ENCODE measurements at regions not wholly inside any gene's neighbourhood (a gene's known extent, or its start where the extent isn't known, plus 50 kb on each side); places are given as distances from the start of the nearest gene placed in this dataset.

GRCh38 chr6:71126506-71126905, 162.1 kb upstream of the OGFRL1 start:
- DNase-seq, result no peak

DNA sequence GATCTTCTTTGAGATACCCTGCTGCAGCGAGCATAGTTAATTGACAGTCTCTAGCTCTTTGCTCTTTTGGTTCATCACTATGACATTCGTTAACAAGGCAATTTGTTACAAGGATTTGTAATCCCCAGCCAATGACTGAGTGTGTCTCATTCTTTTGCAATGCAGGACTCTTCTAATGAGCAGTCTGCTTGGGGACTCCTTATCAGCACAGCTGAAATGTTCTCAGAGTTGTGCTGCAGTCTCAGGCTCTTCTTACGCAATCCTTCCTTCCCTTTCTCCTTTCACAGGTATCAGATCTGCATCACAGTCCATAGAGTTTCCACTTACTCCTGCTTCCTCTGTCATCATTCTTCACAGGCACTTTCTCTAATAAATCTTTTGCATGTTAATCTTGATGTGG, 161.2 kb upstream of the OGFRL1 start:
- no peak for DNase-seq

DNA sequence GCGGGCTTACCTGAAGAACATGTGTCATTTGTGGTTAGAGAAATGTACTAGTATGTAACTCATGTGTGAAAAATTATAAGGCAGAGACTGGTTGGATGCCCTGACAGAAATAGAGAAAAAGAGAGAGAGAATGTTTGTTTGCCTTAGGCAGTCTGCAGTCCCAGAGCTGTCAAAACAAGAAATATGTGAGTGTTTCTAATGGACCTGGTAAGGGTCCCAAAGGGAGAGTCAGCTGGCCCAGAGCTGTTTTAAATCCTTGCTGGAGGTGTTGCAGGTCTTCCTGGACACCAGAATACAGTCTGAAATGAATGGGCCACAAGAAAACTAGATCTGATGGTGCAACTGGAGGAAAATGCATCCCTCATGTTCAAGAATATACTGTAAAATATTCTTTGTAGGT, 158.3 kb upstream of the OGFRL1 start:
- DNase-seq, result no peak

DNA sequence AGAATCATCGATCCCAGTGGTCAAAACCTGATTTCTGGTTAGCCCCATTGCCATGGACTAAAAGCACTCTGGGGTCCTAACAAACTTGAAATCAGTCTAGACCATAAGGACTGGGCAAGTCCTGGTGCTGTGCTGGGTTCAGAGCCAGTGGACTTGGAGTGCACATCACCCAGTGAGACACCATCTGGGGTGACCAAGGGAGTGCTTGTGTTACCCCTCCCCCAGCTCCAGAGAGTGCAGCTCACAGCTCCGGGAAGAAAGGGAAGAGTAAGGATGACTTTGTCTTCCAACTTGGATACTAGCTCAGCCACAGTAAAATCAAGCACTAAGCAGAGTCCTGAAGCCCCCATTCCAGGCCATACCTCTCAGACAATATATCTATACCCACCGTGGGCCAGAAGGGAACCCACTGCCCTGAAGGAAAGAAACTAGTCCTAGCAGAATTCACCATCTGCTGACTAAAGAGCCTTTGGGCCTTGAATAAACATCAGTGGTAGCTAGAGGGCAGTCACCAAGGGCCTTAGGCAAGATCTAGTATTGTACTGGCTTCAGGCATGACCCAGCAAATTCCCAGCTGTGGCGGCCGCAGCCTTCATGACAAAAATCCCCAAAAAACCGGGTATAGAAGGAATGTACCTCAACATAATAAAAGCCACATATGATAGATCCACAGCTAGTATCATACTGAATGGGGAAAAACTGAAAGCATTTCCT, 153.5 kb upstream of the OGFRL1 start:
- DNase-seq, result no peak

DNA sequence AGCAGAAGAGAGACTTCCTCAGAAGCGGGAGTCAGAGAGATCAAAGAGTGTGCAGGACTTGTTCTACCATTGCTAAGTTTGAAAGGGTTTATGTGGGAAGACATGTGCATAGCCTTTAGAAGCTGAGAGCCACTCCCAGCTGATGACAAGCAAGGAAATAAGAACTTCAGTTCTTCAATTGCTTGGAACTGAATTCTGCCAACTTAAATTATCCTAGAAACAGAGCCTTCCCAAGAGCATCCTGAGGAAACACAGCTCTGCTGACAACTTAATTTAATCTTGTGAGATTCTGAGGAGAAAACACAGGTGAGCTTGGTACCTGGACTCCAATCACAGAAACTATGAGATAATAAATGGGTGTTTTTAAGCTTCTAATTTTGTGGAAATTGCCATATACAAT, 150.6 kb upstream of the OGFRL1 start:
- DNase-seq, result no peak

DNA sequence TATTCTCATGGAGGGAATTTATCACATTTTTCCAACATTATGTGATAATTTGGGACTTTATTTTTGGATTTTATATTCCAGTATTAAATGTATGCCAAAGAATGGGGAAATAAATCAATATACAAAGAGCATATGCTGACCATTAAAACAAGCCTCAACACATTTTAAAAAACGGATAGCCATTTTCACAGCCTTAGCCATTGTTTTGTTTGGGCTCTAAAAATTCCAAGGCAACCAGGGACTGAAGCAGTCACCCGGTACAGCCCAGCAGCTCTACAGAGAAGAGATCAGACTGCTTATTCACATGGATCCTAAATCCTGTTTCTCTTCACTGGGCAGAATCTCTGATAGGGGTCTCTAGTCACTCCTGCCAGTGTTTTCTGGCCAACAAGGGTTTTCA, 150.2 kb upstream of the OGFRL1 start:
- no peak for DNase-seq

DNA sequence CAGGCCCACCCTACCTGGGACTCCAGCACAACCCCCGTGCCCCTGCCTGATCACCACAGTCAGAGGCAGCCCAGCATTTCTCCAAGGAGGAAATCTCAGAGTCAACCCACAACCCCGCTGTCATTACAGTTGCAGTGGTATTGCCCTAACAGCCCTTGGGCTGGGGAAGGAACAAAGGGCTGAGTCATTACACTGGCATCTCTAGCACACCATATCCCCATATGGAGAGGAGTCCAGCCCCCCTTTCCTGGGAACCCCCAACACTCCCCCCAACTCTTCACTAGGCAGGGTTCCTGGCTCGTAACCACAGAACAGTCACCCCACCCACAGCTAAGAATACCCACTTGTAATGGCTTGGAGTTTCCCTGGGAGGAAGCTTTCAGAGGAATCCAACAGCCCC, 149.4 kb upstream of the OGFRL1 start:
- no peak for DNase-seq

GRCh38 chr6:71153755-71154325, 134.8 kb upstream of the OGFRL1 start:
- no peak for DNase-seq

DNA sequence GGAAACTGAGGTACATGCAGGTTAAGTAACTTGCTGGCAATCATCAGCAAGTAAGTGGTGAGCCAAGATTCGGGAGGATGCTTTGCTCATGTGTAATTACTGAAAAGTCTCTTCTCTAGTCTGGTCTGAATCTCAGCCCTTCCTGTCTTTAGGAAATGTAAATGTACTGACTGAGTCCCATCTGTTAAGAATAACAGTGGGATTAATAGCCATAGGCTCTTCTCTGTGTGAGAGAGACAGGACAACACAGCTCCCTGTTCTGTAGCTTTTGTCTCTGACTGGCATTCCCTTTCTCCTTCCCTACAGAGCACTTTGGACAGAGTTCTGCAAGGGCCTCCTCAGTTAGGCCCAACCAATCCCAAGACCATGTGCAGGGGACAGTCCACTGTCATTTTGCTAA, 131.3 kb upstream of the OGFRL1 start:
- no peak for DNase-seq

DNA sequence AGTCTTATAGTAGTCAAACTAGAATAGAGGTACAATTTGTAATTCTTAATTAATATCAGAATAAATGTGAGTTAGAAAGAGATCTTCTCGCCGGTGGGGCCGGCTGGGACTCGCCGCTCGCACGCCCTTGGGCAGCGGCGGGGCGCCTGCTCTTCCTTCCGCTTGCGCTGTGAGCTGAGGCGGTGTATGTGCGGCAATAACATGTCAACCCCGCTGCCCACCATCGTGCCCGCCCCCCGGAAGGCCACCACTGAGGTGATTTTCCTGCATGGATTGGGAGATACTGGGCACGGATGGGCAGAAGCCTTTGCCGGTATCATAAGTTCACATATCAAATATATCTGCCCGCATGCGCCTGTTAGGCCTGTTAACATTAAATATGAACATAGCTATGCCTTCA, 123.7 kb upstream of the OGFRL1 start:
- DNase-seq, result no peak

- DNase-seq, result no peak
Observed at GRCh38 chr6:71168233-71168765, 120.3 kb upstream of the OGFRL1 start.

DNA sequence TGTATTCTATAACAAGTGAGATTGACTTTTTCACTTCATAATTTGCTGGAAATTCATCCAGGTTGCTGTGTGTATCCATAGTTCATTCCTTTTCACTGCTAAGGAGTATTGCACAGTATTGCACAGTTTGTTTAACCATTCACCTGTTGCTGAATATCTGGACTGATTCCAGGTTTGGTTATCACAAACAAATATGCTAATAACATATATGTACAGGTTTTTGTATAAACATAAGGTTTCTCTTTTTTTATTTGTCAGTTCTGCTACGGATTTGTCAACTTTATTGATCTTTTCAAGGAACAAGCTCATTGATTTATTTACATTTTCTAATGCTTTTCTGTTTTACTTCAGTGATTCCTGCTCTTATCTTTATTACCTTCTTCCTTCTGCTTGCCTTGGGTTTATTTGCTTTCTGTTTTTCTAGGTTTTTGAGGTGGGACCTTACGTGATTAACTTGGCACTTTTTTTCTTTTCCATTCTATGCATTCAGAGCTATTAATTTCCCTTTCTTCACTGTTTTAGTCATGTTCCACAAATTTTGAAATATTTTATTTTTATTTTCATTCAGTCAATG, 117.0 kb upstream of the OGFRL1 start:
- DNase-seq, result no peak

DNA sequence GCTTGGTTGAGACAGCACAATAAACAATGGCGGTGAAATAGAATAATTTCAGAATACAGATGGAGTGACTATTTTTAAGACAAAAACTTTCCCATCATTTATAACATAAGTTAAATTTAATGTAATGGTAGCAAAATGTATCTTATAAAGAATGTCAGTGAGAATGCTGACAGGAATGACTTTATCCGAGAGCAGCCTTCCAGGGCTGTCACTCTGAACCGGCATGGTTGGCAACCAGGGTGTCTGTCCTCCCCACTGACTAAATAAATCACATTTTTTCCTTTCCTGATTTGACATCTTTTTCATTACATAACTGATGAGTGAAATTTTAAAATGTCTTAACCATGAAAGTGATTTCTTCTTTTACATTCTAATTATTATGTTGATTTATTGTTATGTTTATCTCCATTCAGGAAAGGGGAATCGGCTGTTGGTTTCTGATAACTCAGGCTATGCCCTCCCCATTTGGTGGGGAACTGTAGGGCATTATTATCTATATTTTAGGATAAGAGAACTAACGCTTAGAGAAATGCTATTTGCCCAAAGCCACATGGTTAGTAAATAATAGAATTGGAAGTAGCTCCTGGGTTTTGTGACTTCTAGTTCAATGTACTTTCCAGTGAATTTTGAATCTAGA, 109.2 kb upstream of the OGFRL1 start:
- no peak for DNase-seq

DNA sequence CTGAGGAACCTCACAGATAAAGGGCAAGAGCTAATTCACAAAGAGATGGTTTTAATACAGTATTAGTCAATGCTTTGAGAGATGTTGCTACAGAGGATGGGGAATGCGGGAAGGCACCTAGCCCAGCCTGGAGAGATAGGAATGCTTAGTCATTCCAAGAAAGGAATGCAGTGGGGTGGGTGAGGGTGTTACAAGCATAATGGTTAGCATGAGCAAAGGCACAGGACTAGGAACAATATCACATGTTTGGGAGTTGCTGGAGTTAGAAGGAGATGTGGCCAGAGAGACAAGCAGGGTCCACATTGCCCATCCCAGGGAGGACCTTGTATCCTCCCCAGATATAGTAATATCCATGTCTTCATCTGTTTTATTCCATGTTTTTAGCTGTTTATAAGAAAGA, 107.0 kb upstream of the OGFRL1 start:
- DNase-seq, result no peak

- DNase-seq, result no peak
Observed at GRCh38 chr6:71187141-71187540, 101.5 kb upstream of the OGFRL1 start.

- DNase-seq, result no peak
Observed at GRCh38 chr6:71190809-71191208, 97.8 kb upstream of the OGFRL1 start.

DNA sequence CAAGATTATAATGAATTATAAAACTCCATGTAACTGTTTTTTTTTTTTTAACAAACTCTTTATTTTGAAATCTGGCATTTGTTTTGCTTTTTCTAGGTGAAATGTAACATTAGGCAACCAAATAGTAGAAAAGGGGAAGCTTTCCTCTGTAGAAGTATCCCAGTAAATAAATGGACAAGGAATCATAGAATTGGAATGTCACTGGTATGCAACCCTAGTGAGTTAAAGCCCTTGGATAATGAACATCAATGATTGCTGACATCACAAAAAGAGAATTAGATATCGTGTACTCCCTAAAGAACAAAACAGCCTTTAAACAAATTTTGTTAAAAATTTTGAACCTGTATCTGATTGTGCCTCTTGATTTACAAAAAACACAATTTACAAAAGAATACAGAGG, 93.9 kb upstream of the OGFRL1 start:
- no peak for DNase-seq

DNA sequence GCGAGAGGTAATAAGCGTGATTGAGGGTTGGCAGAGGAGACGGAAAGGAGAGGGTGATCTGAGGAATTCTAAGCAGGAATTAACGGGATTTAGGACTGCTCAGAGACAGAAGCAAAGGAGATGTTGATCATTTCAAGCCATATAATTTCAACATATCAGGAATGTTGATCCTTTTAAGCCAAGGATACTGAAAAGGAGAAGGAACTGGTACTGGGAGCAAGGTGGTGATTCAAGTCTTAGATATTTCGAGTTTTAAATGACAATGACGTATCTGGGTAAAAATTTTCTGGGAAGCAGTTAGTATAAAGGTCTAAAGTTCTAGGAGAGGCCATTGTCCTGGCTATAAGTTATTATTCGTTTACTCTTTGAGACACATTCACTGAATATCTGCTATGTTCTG, 91.3 kb upstream of the OGFRL1 start:
- no peak for DNase-seq

- DNase-seq, result peak; percentile 41
Observed at GRCh38 chr6:71197780-71198179, 90.8 kb upstream of the OGFRL1 start.

- no peak for DNase-seq
Observed at GRCh38 chr6:71198908-71199307, 89.7 kb upstream of the OGFRL1 start.

DNA sequence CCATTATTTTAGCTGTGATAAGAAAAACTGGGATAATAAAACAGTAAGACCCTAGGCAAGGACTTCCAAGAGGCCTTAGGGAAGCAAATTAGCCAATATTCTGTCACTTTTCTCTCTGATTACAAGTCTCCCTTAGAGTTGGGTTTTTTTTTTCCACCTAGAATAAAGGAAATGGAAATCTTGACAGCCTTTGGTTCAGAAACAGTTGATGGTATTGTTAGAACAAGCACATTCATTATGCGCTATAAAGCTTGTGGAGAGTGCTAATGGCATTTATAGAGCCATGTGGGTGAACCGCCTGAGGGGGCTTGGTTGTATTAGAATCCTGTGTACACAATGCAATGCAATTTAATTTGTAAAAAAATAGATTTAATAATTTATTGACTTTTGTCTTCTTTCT, 88.9 kb upstream of the OGFRL1 start:
- DNase-seq, result peak; percentile 5

- no peak for DNase-seq
Observed at GRCh38 chr6:71203206-71203605, 85.4 kb upstream of the OGFRL1 start.

GRCh38 chr6:71204741-71205140, 83.9 kb upstream of the OGFRL1 start:
- DNase-seq, result no peak

DNA sequence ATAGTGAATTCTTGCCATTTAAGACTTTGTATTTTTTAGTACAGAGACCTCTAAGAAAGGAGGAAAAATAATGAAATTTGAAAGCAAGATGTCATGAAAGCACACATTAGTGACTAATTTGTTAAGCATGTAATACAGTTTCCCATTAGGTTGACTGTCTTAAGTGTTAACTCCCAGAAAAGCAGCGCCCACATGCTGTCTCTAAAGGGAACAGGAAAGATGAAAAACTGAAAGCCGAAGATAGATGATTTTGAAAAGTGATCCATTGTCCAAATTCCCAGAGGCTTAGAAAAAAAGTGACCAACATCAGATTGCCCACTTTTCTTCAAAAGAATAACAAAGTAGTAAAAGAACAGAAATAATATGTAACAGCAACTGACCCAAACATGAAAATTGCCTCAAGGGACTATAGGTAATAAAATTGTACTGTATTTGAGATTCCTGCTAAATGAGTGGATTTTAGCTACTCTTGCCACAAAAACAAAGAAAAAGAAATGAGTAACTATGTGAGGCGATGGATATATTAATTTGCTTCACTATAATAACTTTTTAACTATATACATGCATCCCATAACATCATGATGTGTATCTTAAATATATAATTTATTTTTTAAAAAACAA, 83.2 kb upstream of the OGFRL1 start:
- DNase-seq, result no peak
